SJSA1 (cell line): ENCODE measurements at regions not wholly inside any gene's neighbourhood (a gene's known extent, or its start where the extent isn't known, plus 50 kb on each side); places are given as distances from the start of the nearest gene placed in this dataset.

Experiments
- DNase-seq, 2 experiments: peaks; one replicate each; pipeline ENCODE4 v3.0.0-alpha.2; 2015 to 2020; ENCODE audit warnings: low spot score in 2 of 2, low read depth in 1 of 2
- H3K27ac ChIP-seq: fragments of 250-450 bp; sonication (Bioruptor Pico); 2 replicates; pipeline ENCODE4 v1.5.1; 2020; ENCODE audit warnings: mild to moderate bottlenecking, moderate library complexity
- H3K27me3 ChIP-seq: fragments of 250-450 bp; sonication (Bioruptor Pico); replicated peaks from 2 replicates; pipeline ENCODE4 v1.5.1; 2020; ENCODE audit warnings: mild to moderate bottlenecking, moderate library complexity
- H3K36me3 ChIP-seq: fragments of 250-450 bp; sonication (Bioruptor Pico); 2 replicates; pipeline ENCODE4 v1.5.1; 2020; ENCODE audit warnings: mild to moderate bottlenecking
- H3K4me1 ChIP-seq: fragments of 250-450 bp; sonication (Bioruptor Pico); replicated peaks from 2 replicates; pipeline ENCODE4 v1.6.1; 2021; ENCODE audit warnings: mild to moderate bottlenecking
- H3K4me3 ChIP-seq: fragments of 250-450 bp; sonication (Bioruptor Pico); 2 replicates; pipeline ENCODE4 v1.5.1; 2020; ENCODE audit warnings: mild to moderate bottlenecking
- H3K9me3 ChIP-seq: fragments of 250-450 bp; sonication (Bioruptor Pico); replicated peaks from 2 replicates; pipeline ENCODE4 v1.5.1; 2020; ENCODE audit warnings: mild to moderate bottlenecking

- Histone ChIP-seq H3K4me3 (no peak overlapping the region), H3K27me3 (no peaks in the 10 kb centered on the region), H3K36me3 (no peaks in the 10 kb centered on the region), H3K4me1 (no peaks in the 10 kb centered on the region), H3K9me3 (no peaks in the 10 kb centered on the region), H3K27ac (no peak overlapping the region)
- DNase-seq, result no peak
Observed at GRCh38 chr16:6957681-6958080, 375.0 kb upstream of the RBFOX1 start.

DNA sequence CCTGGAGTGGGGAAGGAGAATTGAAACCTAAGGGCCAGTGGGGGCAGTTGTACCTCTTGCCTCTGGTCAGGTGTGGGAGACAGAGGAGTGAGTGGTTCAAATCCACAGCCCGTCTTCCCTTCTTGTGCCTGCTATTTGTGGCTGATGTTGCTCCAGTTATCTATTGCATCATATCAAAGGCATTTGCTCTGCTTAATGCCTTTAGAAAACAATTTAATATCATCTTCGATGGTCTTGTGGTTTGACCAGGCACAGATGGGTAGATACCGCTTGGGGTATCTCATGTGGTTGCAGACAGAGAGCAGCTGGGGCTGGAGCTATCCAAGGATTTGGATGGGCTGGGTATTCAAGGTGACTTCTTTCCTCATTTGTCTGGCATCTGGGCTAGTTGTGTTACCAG is 376.1 kb upstream of the RBFOX1 start:
- Histone ChIP-seq H3K36me3 (no peaks in the 10 kb centered on the region), H3K27me3 (no peaks in the 10 kb centered on the region), H3K9me3 (no peaks in the 10 kb centered on the region; the same call in 1 of the 2 replicates), H3K4me3 (no peak overlapping the region), H3K4me1 (no peaks in the 10 kb centered on the region), H3K27ac (no peak overlapping the region)
- DNase-seq, result no peak

- Histone ChIP-seq H3K4me3 (no peak overlapping the region), H3K27ac (no peak overlapping the region), H3K4me1 (no peaks in the 10 kb centered on the region), H3K36me3 (no peaks in the 10 kb centered on the region), H3K27me3 (no peaks in the 10 kb centered on the region), H3K9me3 (no peaks in the 10 kb centered on the region; the same call in 1 of the 2 replicates)
- no peak for DNase-seq
Observed at GRCh38 chr16:6955303-6955702, 377.3 kb upstream of the RBFOX1 start.

- Histone ChIP-seq H3K4me1 (no peaks in the 10 kb centered on the region), H3K27ac (no peak overlapping the region), H3K36me3 (no peaks in the 10 kb centered on the region), H3K9me3 (peaks cover 7% of the 10 kb centered on the region), H3K27me3 (no peaks in the 10 kb centered on the region), H3K4me3 (no peak overlapping the region)
- no peak for DNase-seq
Observed at GRCh38 chr16:6949240-6949639, 383.4 kb upstream of the RBFOX1 start.

DNA sequence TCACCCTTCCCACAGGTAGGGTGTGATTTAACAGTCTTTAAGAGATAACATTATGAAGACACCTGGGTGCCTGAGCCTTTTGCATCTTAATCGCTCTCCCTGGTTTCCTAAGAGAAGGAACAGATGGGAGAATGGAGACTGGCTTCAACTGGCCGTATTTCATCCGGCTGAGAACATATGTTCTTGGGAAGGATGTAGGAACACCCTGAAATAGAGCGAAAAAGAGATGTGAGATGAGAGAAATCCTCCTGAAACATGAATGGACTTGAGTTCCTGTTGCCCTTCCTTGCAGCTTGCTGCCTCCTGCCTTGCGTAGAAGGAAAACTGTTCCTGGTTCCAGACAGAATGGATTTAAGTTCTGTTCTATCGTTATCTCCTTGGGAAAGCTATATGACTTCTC is 385.4 kb upstream of the RBFOX1 start:
- DNase-seq, result no peak
- no peaks in the 10 kb centered on the region for H3K27me3 ChIP-seq
- no peaks in the 10 kb centered on the region for H3K36me3 ChIP-seq
- H3K4me3 ChIP-seq, result no peak overlapping the region
- peaks cover 7% of the 10 kb centered on the region for H3K9me3 ChIP-seq
- H3K4me1 ChIP-seq, result no peaks in the 10 kb centered on the region
- H3K27ac ChIP-seq, result no peak overlapping the region

DNA sequence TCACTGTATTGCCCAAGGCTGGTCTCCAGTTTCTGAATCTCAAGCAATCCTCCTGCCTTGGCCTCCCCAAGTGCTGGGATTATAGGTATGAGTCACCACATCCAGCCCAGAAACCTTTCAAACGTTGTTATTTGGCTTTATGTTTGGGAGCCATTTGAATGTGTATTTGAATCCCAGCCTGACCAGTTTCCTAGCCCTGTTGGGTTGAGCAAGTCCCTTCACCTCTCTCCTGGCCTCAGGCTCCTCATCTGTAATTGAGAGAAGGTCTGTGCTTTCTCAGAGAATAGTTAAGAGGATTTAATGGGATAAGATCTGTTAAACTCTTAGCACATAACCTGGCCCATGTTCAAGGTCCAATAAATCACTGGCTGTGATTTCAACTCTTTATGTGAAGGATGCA is 385.8 kb upstream of the RBFOX1 start:
- no peak for DNase-seq
- Histone ChIP-seq H3K9me3 (peaks cover 7% of the 10 kb centered on the region), H3K27ac (no peak overlapping the region), H3K4me1 (no peaks in the 10 kb centered on the region), H3K4me3 (no peak overlapping the region), H3K36me3 (no peaks in the 10 kb centered on the region), H3K27me3 (no peaks in the 10 kb centered on the region)

DNA sequence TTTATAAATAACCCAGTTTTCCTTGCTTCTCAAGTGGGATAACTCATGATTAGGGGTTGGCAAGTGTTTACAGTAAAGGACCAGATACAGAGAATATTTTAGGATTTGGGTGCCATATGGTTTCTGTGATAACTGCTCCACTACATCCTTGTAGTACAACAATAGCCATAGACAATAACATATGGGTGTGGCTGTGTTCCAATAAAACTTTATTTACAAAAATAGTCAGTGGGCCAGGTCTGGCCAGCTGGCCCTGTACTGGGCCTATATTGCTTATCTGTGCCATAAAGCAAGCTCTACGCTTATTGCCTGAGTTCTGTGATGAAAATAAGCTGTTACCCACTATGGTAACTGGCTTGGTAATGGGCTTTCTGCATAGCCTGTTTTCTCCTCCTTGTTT is 386.5 kb upstream of the RBFOX1 start:
- peaks cover 7% of the 10 kb centered on the region for H3K9me3 ChIP-seq
- H3K4me3 ChIP-seq, result no peak overlapping the region
- H3K27me3 ChIP-seq, result no peaks in the 10 kb centered on the region
- H3K36me3 ChIP-seq, result no peaks in the 10 kb centered on the region
- no peak overlapping the region for H3K27ac ChIP-seq
- H3K4me1 ChIP-seq, result no peaks in the 10 kb centered on the region
- no peak for DNase-seq

GRCh38 chr16:6940968-6941367 is 391.7 kb upstream of the RBFOX1 start:
- Histone ChIP-seq H3K4me3 (no peak overlapping the region), H3K4me1 (no peaks in the 10 kb centered on the region), H3K27me3 (no peaks in the 10 kb centered on the region), H3K36me3 (no peaks in the 10 kb centered on the region), H3K9me3 (peaks cover 2% of the 10 kb centered on the region), H3K27ac (no peak overlapping the region)
- DNase-seq, result no peak

DNA sequence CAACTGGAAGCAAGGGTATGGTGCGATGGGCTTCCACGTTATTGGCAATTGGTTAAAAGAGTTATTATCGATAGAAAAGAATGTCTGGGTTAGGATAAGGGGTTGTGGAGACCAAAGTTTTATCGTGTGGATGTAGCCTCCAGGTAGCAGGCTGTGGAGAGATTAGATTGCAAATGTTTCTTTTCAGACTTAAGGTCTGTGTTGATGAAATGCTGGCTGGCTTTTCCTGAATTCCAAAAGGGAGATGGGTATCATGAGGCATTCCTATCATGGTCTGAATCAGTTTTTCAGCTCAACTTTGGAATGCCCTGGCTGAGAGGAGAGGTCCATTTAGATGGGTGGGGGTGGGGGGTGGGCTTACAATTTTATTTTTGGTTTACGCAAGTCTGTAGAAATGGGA is 395.0 kb upstream of the RBFOX1 start:
- H3K4me3 ChIP-seq, result no peak overlapping the region
- H3K9me3 ChIP-seq, result no peaks in the 10 kb centered on the region
- DNase-seq, result no peak
- no peaks in the 10 kb centered on the region for H3K36me3 ChIP-seq
- H3K4me1 ChIP-seq, result no peaks in the 10 kb centered on the region
- no peaks in the 10 kb centered on the region for H3K27me3 ChIP-seq
- H3K27ac ChIP-seq, result no peak overlapping the region

GRCh38 chr16:6932871-6933385 is 399.7 kb upstream of the RBFOX1 start:
- no peak for DNase-seq
- Histone ChIP-seq H3K27ac (no peak overlapping the region), H3K36me3 (no peaks in the 10 kb centered on the region)

DNA sequence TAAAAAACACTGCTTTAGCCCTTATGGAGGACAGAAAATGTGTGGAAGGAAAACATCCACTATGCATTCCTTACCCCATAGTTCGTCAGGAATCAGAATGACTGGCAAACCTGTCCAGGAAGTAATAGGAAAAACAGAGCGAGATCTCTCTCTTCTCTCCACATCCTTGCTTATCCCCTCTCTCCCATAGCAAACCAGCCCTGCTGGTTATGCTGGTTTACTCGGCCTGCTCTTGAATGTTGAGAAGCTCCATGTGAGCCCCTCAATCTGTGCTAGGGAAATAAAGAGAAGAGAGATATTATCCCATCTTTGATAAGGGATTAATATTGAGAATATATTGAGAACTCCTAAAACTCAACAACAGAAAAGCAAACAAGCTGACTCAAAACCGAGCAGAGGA is 402.8 kb upstream of the RBFOX1 start:
- Histone ChIP-seq H3K9me3 (0 out of 2 replicates have a peak, but pooled peaks cover 2% of the 10 kb centered on the region), H3K36me3 (no peaks in the 10 kb centered on the region), H3K27me3 (no peaks in the 10 kb centered on the region), H3K27ac (no peak overlapping the region), H3K4me1 (no peaks in the 10 kb centered on the region), H3K4me3 (no peak overlapping the region)
- no peak for DNase-seq

More at GRCh38 chr16:6932871-6933385, 399.7 kb upstream of the RBFOX1 start:
- Histone ChIP-seq H3K27me3 (no peaks in the 10 kb centered on the region), H3K4me3 (no peak overlapping the region), H3K9me3 (no peaks in the 10 kb centered on the region), H3K4me1 (no peaks in the 10 kb centered on the region)

DNA sequence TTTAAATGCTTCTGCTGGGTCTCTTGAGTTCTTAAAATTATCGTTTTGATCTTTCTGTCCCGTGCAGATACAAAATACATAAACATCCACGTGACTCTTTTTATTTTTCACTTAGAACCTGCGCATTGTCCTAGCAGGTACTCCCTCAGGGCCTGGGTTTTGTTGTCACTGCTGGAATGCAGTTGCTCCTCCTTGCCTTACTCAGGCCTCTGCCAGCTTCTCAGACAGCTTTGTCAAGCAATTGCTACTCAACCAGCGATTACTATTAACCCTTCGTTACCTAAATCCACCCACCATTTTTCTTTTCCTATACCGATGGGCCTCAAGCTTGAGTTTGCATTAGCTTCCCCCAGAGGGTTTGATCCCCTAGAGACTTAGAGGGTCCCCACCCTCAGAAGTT is 405.9 kb upstream of the RBFOX1 start:
- Histone ChIP-seq H3K36me3 (no peaks in the 10 kb centered on the region), H3K9me3 (0 out of 2 replicates have a peak, but pooled peaks cover 2% of the 10 kb centered on the region), H3K4me3 (no peak overlapping the region), H3K27ac (no peak overlapping the region), H3K27me3 (no peaks in the 10 kb centered on the region), H3K4me1 (no peaks in the 10 kb centered on the region)
- no peak for DNase-seq

DNA sequence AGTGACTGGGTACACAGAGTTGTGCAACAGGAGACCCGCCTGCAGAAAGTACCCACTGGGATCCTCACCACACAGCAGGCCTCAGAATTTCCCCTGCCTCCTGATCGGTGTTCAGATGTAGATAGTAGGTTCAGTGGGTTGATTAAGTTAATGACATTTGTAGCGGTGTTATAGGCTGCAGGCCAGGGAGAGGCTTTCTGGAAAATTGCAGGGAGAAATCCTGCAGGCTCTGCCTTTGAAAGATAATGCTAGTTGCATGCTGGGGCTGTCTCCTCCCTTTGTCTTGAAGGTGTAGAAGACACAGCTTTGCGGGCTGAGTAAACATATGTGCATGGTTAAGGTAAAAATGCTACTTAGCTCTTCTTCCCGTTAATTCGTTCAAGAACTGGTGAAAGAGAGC is 406.3 kb upstream of the RBFOX1 start:
- Histone ChIP-seq H3K4me1 (no peaks in the 10 kb centered on the region), H3K9me3 (0 out of 2 replicates have a peak, but pooled peaks cover 2% of the 10 kb centered on the region), H3K4me3 (no peak overlapping the region), H3K36me3 (no peaks in the 10 kb centered on the region), H3K27me3 (no peaks in the 10 kb centered on the region), H3K27ac (no peak overlapping the region)
- no peak for DNase-seq

DNA sequence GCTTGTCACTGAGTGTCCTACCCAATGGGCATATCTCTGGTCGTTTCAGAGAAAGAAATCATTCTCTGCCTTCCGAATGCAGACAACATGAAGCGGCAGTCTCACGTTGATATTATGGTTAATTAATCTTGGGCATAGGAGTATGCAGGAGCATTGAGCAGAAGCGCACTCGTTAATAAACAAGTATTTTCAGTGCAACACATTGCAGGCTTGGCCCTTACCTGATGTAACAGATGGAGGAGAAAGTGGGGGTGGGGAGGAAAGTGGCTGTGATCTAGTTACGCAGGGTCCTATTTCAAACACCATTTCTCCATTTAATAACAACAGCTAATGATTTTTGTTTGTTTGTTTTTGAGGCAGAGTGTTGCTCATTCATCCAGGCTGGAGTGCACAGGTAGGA is 414.0 kb upstream of the RBFOX1 start:
- DNase-seq, result no peak
- no peaks in the 10 kb centered on the region for H3K4me1 ChIP-seq

GRCh38 chr16:6916946-6917345 is 415.7 kb upstream of the RBFOX1 start:
- H3K4me1 ChIP-seq, result no peaks in the 10 kb centered on the region
- no peak overlapping the region for H3K27ac ChIP-seq
- H3K36me3 ChIP-seq, result no peaks in the 10 kb centered on the region
- no peaks in the 10 kb centered on the region for H3K27me3 ChIP-seq
- H3K4me3 ChIP-seq, result no peak overlapping the region
- DNase-seq, result no peak
- no peaks in the 10 kb centered on the region for H3K9me3 ChIP-seq

More for the DNA sequence above, 414.0 kb upstream of the RBFOX1 start:
- H3K36me3 ChIP-seq, result no peaks in the 10 kb centered on the region
- no peaks in the 10 kb centered on the region for H3K27me3 ChIP-seq
- H3K27ac ChIP-seq, result no peak overlapping the region
- no peaks in the 10 kb centered on the region for H3K9me3 ChIP-seq
- H3K4me3 ChIP-seq, result no peak overlapping the region
